IPS-15b (cell line): ENCODE measurements at regions not wholly inside any gene's neighbourhood (a gene's known extent, or its start where the extent isn't known, plus 50 kb on each side); places are given as distances from the start of the nearest gene placed in this dataset.
"Not testable (repeated sequence)": the region's sequence is repeated elsewhere in the genome, so short reads cannot be mapped to it uniquely, and the experiment has no call there.

ENCODE experiments used
- H3K27me3 ChIP-seq: one replicate; pipeline ENCODE4 v1.6.1; 2013; ENCODE audit warnings: low read length; ENCODE audit not compliant: control insufficient read depth, insufficient read depth
- H3K36me3 ChIP-seq: one replicate; pipeline ENCODE4 v1.6.1; 2013; ENCODE audit warnings: low read length; ENCODE audit not compliant: control insufficient read depth, insufficient read depth
- H3K4me1 ChIP-seq: one replicate; pipeline ENCODE4 v1.6.1; 2013; ENCODE audit warnings: mild to moderate bottlenecking, low read length; ENCODE audit not compliant: control insufficient read depth, insufficient read depth
- H3K4me3 ChIP-seq: one replicate; pipeline ENCODE4 v1.5.1; 2013; ENCODE audit warnings: low read depth, low read length
- H3K9ac ChIP-seq: one replicate; pipeline ENCODE4 v1.6.1; 2013; ENCODE audit warnings: low read depth, mild to moderate bottlenecking, low read length
- H3K9me3 ChIP-seq: one replicate; pipeline ENCODE4 v1.6.1; 2013; ENCODE audit warnings: mild to moderate bottlenecking, low read length; ENCODE audit not compliant: control insufficient read depth, insufficient read depth

DNA sequence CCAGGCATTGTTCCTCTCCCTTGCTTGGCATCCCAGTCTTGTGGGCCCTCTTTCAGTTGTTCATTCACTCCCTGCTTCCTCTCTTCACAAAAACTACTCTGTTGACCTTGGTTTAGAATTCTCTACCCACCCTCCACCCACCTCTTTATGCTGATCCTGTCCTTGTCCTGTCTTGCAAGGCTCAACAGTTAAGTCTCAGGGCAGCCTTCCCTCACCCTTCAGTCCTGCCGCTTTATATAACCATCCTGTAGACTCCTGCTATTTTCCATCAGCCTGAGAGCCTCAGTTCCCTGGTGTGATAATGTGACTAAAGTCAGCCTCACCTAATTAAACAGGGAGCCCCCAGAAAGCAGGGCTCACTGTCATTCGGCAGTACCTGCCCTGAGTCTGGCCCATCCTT is 1763.0 kb downstream of the SPATA31A7 start:
- not testable (repeated sequence) for H3K36me3 ChIP-seq, H3K4me1 ChIP-seq, H3K9ac ChIP-seq, H3K27me3 ChIP-seq, H3K9me3 ChIP-seq, H3K4me3 ChIP-seq
